AG04449 (cell line): ENCODE measurements at regions not wholly inside any gene's neighbourhood (a gene's known extent, or its start where the extent isn't known, plus 50 kb on each side); places are given as distances from the start of the nearest gene placed in this dataset.

Source experiments
- CTCF ChIA-PET: fragments of 350-600 bp; formaldehyde crosslinking; extraction: SDS; loops from one replicate; lab custom pipeline; 2021; ENCODE audit warnings: antibody characterized with exemption; lab: Yijun Ruan, JAX
- POLR2A ChIA-PET: fragments of 400-600, 350-600 bp; formaldehyde crosslinking; extraction: SDS; loops from one replicate; lab custom pipeline; 2020; ENCODE audit warnings: antibody characterized with exemption, inconsistent platforms; lab: Yijun Ruan, JAX
- DNase-seq: peaks from one replicate; pipeline ENCODE4 v3.0.0-alpha.2; 2010; ENCODE audit warnings: low read depth, low spot score
- H3K4me3 ChIP-seq: 2 replicates; pipeline ENCODE4 v1.5.1; 2011; ENCODE audit warnings: low read depth, mild to moderate bottlenecking, control low read depth, low read length
- CTCF ChIP-seq: IDR thresholded peaks from one replicate; pipeline ENCODE4 v1.5.1; 2011; ENCODE audit warnings: mild to moderate bottlenecking, moderate library complexity, low read length, control low read depth, inconsistent platforms; ENCODE audit not compliant: insufficient read depth; ENCODE audit errors: missing control alignments

GRCh38 chr4:129369361-129370010 is 273.5 kb downstream of the C4orf33 start:
- ChIA-PET CTCF (no interaction called here), POLR2A (no interaction called here)
- TF ChIP-seq CTCF: no peak
- no peak for DNase-seq
- no peak overlapping the region for H3K4me3 ChIP-seq

GRCh38 chr4:129371065-129371464 is 275.1 kb downstream of the C4orf33 start:
- no peak for DNase-seq
- ChIA-PET POLR2A (no interaction called here), CTCF (interaction anchor here (0.7 kb wide), 1 partner anchor 109 kb away, joined by 3 read pairs; no protein-coding TSS in a partner anchor)
- no peak for TF ChIP-seq CTCF
- H3K4me3 ChIP-seq: no peak overlapping the region

- H3K4me3 ChIP-seq: no peak overlapping the region
- DNase-seq: no peak
- ChIA-PET POLR2A (no interaction called here), CTCF (no interaction called here)
- TF ChIP-seq CTCF: no peak
These were observed 276.0 kb downstream of the C4orf33 start for GRCh38 chr4:129371926-129372325.

GRCh38 chr4:129377131-129377845 is 281.3 kb downstream of the C4orf33 start:
- ChIA-PET CTCF (interaction anchor here (1.4 kb wide), 1 partner anchor 15 kb away, joined by 3 read pairs; no protein-coding TSS in a partner anchor), POLR2A (no interaction called here)
- TF ChIP-seq CTCF: no peak
- no peak for DNase-seq
- H3K4me3 ChIP-seq: no peak overlapping the region

GRCh38 chr4:129378364-129378763 is 282.4 kb downstream of the C4orf33 start:
- POLR2A ChIA-PET: no interaction called here
- CTCF ChIA-PET: interaction anchor here (1.4 kb wide), 1 partner anchor 16 kb away, joined by 3 read pairs; no protein-coding TSS in a partner anchor

More at GRCh38 chr4:129378364-129378763, 282.4 kb downstream of the C4orf33 start:
- DNase-seq: no peak
- H3K4me3 ChIP-seq: no peak overlapping the region
- TF ChIP-seq CTCF: no peak
